Fibroblast of the aortic adventitia (primary cell): ENCODE measurements at regions not wholly inside any gene's neighbourhood (a gene's known extent, or its start where the extent isn't known, plus 50 kb on each side); places are given as distances from the start of the nearest gene placed in this dataset.

Experiments used
- DNase-seq: peaks from one replicate; pipeline ENCODE4 v3.0.0-alpha.2; 2010; ENCODE audit warnings: low read depth
- H3K4me3 ChIP-seq: 2 replicates; pipeline ENCODE4 v1.5.1; 2011; ENCODE audit warnings: low read depth, mild to moderate bottlenecking, control low read depth, low read length, moderate library complexity
- CTCF ChIP-seq: IDR thresholded peaks from 2 replicates; pipeline ENCODE4 v1.5.1; 2011; ENCODE audit warnings: mild to moderate bottlenecking, low read length, control low read depth, inconsistent platforms; ENCODE audit not compliant: insufficient read depth

- no peak overlapping the region for H3K4me3 ChIP-seq
- no peak for TF ChIP-seq CTCF
- DNase-seq = no peak
Measured at GRCh38 chr5:54885636-54886035, 99.8 kb downstream of the ESM1 start.

- no peak for TF ChIP-seq CTCF
- H3K4me3 ChIP-seq = peak overlapping the region; percentile 28
- no peak for DNase-seq
Measured at GRCh38 chr5:54884195-54884536, 101.2 kb downstream of the ESM1 start.

GRCh38 chr5:54883374-54884194 is 101.8 kb downstream of the ESM1 start:
- TF ChIP-seq CTCF = no peak
- peak; percentile 49 for DNase-seq
- peak overlapping the region; percentile 60 for H3K4me3 ChIP-seq

GRCh38 chr5:54882841-54883240 is 102.6 kb downstream of the ESM1 start:
- no peak overlapping the region for H3K4me3 ChIP-seq
- TF ChIP-seq CTCF = no peak
- no peak for DNase-seq

GRCh38 chr5:54882101-54882500 is 103.3 kb downstream of the ESM1 start:
- no peak overlapping the region for H3K4me3 ChIP-seq
- no peak for TF ChIP-seq CTCF
- DNase-seq = no peak

GRCh38 chr5:54881286-54882005 is 103.9 kb downstream of the ESM1 start:
- TF ChIP-seq CTCF = no peak
- H3K4me3 ChIP-seq = no peak overlapping the region
- no peak for DNase-seq
